ENCODE measurements at regions not wholly inside any gene's neighbourhood (a gene's known extent, or its start where the extent isn't known, plus 50 kb on each side); places are given as distances from the start of the nearest gene placed in this dataset.

DNA sequence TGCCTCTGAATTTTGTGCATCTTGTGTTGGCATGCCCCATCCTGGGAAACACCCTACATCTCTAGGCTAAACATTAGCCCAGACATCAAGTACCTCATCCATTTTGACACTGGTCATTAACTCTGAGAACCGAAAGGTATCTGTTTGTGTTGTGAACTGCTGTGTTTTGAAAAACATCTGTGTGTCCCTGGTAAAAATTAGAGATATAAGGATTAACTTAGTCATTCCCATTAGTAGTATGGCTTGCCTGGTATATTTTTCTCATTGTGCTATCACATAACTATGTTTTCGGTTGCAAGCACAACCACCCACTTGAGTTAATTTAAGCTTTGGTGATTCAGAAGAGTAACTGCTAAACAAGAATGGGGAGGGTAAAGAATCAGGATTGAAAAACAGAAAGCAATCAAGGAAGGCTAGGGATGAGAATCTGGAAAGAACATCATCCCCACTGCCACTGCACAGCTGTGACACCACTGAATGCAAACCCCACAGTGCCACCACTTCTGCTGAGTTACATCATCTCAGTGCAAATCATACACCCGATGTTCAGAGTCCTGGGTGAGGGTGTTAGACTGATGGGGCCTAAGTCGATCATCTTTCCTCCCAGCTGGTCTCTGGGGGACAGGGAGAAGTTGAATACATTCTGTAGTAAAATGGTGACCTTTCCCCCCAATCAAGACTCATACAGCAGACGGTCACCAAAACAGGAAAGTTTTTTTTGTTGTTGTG, 234.0 kb downstream of the EPHA4 start:
- DNase-seq (ENCODE audit: low spot score): no peak

DNA sequence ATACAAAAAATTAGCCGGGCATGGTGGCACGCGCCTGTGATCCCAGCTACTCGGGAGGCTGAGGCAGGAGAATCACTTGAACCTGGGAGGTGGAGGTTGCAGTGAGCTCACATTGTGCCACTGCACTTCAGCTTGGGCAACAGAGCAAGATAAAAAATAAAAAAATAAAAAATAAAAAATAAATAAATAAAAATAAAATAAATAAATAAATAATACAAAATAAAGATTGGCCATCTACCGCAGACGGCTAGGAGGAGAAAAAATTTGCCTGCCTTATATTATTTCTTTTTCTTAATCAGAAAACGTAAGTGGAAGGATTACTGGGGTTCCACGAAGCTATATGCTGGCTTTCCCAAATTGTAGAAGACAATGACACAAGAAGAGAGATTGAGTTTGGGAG, 229.7 kb downstream of the EPHA4 start:
- DNase-seq (ENCODE audit: low spot score): no peak

DNA sequence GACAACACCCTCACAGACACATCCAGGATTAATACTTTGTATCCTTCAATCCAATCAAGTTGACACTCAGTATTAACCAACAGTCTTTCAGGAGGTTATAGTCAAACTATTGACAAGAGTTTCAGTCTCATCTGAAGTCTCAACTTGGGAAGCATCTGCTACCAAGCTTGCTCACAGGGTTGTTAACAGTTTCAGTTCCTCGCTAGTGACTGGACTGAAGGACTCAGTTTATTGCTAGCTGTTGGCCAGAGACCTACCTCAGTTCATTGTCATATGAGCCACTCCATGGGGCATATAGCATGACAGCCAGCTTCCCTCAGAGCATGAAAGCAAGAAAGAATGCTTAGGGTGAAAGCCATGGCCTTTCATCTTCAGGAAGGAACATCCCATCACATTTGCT, 228.6 kb downstream of the EPHA4 start:
- DNase-seq (ENCODE audit: low spot score): no peak

DNA sequence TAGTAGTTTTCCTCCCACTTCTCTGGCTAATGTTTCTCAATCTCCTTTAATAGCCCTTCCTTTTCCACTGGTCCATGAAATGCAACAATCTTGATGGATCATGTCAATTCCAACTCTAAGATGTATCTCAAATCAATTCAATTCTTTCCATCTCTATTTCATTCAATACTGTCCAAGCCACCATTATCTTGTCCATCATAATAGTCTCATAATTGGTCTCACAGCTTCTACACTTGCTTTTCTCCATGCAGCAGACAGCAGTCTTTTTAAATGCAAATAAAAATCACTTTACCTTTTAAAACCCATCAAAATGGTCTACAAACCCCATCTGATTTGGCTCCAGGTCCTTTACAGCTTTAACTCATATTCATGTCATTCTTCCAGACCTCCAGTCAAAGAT, 226.6 kb downstream of the EPHA4 start:
- DNase-seq (ENCODE audit: low spot score): no peak

DNA sequence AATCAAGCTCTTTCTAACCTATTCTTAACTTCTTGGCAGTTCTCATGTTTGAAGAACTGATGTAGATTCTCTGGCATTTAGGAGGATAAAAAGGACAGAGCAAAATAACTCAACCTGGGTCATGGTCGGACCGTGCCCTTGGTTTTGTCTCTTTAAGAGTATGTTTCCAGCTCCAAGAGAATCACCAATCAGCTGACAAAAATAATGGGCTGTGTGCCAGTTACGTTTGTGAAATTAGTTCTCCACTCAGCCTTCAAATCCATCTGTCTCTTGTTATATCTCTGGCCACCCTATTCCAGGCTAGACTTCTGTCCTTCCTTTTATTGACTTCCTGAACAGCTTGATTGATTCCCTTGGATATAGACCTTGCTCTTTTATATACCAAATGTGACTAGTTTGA, 225.7 kb downstream of the EPHA4 start:
- DNase-seq (ENCODE audit: low spot score): no peak

DNA sequence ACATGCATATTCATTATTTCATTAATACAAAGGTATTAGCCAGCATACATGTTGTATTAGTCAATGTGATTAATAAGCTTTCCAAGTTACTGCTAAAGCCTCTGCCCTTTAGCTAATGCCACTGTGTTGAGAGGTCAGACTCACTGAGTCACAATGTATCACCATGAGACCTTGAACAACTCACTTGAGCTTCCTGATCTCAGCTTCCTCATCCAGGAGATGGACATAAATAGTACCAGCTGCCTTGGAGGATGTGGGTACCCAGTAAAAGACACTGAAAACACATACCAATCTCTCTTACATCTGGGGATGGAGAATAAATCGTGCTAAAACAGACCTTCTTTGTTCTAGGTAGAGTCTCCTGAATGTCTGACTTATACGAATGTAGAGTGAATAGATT, 224.6 kb downstream of the EPHA4 start:
- no peak for DNase-seq (ENCODE audit: low spot score)

DNA sequence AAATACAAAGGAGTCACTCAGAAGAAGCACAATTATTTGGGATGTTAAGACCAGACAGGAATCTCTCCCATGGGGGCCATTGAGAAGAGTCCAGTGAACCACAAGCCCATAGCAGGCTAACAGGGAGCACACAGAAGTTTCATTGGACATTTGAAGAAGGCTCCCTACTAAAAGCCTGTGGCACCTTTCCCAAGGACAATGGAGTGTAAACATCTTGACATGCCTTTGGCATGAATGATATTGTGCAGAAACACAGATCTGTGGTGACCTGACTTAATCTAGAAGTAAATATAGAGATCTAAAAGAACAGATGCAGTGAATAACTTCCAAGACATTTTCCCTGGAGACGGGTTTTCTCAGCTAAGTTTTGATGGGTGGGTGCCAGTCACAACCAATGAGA, 221.5 kb downstream of the EPHA4 start:
- DNase-seq (ENCODE audit: low spot score): no peak

DNA sequence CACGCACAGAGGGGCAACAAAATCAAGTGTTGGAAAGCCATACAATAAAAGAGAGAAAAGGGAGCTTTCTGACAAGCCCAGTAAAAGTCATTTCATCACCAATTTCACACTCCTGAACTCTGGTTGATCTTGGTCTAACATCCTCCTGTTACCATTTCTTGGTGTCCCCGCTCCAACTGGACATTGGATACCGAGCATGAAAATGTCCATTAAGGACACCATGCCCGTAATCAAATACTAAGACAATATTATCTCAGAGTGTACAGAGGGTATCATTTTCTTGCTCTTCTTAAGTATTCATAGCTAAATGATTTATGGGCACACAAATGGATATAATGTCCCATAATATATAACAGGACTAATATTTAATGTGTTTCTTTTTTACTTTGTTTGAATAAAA, 218.9 kb downstream of the EPHA4 start:
- DNase-seq (ENCODE audit: low spot score): no peak

DNA sequence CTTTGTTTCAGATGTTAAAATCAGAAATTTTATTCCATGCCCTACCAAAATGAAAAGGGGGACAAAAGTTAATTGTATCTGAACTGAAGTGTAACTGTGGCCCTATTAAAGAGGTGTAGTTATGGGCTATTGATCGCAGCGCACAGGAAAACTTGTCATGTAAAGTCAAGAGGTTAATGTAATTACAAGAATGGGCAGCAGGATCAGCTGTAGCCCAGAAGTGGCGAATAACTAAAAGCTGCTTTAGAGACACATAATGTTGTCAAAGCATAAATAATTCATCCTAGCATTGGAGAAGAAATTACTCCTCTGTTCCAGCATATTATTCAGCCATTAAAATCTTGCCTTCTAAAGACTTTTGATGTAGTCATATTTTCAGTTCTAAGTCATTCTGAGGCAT, 211.8 kb downstream of the EPHA4 start:
- no peak for DNase-seq (ENCODE audit: low spot score)

DNA sequence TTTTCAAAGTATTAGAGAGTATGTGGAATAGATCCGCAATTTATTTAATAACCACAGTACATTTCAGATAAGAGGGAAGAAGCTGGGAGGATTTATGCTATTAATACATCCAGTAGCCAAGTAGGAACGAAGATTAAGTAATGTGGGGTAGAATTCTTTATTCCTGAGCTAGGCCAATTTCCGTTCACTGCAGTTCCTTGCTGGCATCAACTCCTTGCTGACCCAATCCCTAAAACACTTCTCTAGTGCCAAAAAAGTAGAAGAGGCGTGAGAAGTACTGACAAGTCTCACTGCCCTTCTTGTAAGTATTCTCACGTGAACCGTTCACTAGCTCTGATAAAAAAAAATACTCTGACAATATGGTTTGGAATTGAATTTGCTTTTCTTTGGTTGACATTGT, 211.4 kb downstream of the EPHA4 start:
- DNase-seq (ENCODE audit: low spot score): no peak

DNA sequence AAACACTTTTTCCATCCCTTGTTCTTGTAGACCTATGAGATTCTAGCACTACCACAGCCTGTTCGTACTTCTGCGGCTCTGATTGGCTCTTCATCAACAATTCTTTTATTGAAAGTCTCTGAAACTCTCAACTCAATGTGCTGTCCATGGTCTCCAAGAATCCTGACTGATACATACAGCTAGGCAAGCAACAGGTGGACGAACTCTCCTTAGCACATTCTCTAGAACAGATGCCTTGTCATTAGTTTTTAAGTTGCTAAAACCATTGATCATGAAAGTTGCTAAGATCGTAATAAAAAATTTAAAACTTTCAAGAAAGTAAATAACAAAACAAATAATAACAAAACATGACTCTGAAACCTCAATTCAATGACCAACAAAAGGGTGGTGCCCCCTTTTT, 210.5 kb downstream of the EPHA4 start:
- no peak for DNase-seq (ENCODE audit: low spot score)

DNA sequence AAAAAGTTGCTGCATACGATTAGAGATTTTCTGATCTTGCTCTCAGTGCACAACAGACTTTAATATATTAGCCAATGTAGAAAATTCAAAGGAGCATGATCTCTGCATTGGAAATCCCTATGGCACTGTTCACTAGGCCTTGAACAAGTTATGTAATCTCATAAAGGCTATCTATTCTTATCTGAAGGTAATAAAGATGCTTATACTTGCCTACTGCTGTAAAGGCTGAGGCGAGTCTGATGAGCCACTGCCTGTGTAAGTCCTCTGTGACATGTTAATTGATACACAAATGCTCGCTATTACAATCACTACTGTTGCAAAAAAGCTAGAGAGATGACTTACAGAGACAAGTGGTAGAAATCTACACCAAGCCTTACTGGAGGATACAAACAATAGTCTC, 207.4 kb downstream of the EPHA4 start:
- DNase-seq (ENCODE audit: low spot score): no peak
